Left lung (tissue), 4 donors: ENCODE measurements at regions not wholly inside any gene's neighbourhood (a gene's known extent, or its start where the extent isn't known, plus 50 kb on each side); places are given as distances from the start of the nearest gene placed in this dataset.

ENCODE experiments used
- ATAC-seq: fragments of 200-7000 bp; cut with Tn5 transposase; one replicate; pipeline ENCODE4 v1.9.1; 2020; ENCODE audit warnings: moderate library complexity
- DNase-seq, 4 donors: peaks; one replicate each; pipeline ENCODE4 v3.0.0-alpha.2; 2013 to 2020
- H3K27ac ChIP-seq, 2 donors: fragments of 200-600 bp; sonication (generic) in 1 of 2; one replicate each; pipeline versions ENCODE4 v1.5.0 to v1.8.0; 2020 to 2021
- H3K27me3 ChIP-seq, 2 donors: fragments of 200-600 bp; sonication (generic) in 1 of 2; one replicate each; pipeline versions ENCODE4 v1.5.0 to v1.8.0; 2020 to 2021
- H3K36me3 ChIP-seq, 2 donors: fragments of 200-600 bp; sonication (generic) in 1 of 2; one replicate each; pipeline versions ENCODE4 v1.5.0 to v1.8.0; 2020 to 2021
- H3K4me1 ChIP-seq, 2 donors: fragments of 200-600 bp; one replicate each; pipeline ENCODE4 v1.8.0; 2021
- H3K4me3 ChIP-seq, 2 donors: fragments of 200-600 bp; sonication (generic) in 1 of 2; one replicate each; pipeline versions ENCODE4 v1.5.0 to v1.8.0; 2020 to 2021; ENCODE audit warnings: mild to moderate bottlenecking in 1 of 2
- H3K9me3 ChIP-seq, 2 donors: fragments of 200-600 bp; sonication (generic) in 1 of 2; one replicate each; pipeline versions ENCODE4 v1.5.0 to v1.8.0; 2020 to 2021
- CTCF ChIP-seq, 2 donors: fragments of 200-600 bp; sonication (generic) in 1 of 2; IDR thresholded peaks; one replicate each; pipeline versions ENCODE4 v1.5.0 to v1.8.0; 2021; ENCODE audit warnings: antibody characterized with exemption in 2 of 2
- intact Hi-C, 2 donors: fragments of 100-400 bp; cut with DNase I; formaldehyde crosslinking; loops; one replicate each; pipeline versions ENCODE4 v1.11.2 to v1.14.2; 2022
- microRNA-seq, 2 donors: library from miRNA; unstranded; fragments of <30 nt; microRNA quantifications; one replicate each; pipeline ENCODE4, GENCODE V29; 2019
- donor health status: DM: no; HTN: yes; CAD: no.
- donor health status: DM: no; HTN: no; CAD: no.

- ATAC-seq (no peak), DNase-seq (no peak)
- Histone ChIP-seq H3K27ac (no peak overlapping the region), H3K36me3 (no peaks in the 10 kb centered on the region), H3K9me3 (no peaks in the 10 kb centered on the region), H3K27me3 (no peaks in the 10 kb centered on the region), H3K4me1 (no peaks in the 10 kb centered on the region), H3K4me3 (no peak overlapping the region)
- intact Hi-C loops = no loop called here
- TF ChIP-seq CTCF (IDR thresholded peaks at IDR 0.05) = no peak
Observed at GRCh38 chr18:66668706-66669105, 64.8 kb upstream of the CDH19 start.

- ATAC-seq (no peak), DNase-seq (no peak)
- Histone ChIP-seq H3K27me3 (no peaks in the 10 kb centered on the region), H3K4me1 (no peaks in the 10 kb centered on the region), H3K4me3 (no peak overlapping the region), H3K36me3 (no peaks in the 10 kb centered on the region), H3K9me3 (no peaks in the 10 kb centered on the region), H3K27ac (no peak overlapping the region)
- intact Hi-C loops = no loop called here
- no peak for TF ChIP-seq CTCF (IDR thresholded peaks at IDR 0.05)
Observed at GRCh38 chr18:66662632-66663031, 58.7 kb upstream of the CDH19 start.

- no peaks in the 10 kb centered on the region for H3K36me3 ChIP-seq
- peak; percentile 91 for ATAC-seq
- H3K4me1 ChIP-seq = no peaks in the 10 kb centered on the region
- no peak overlapping the region for H3K4me3 ChIP-seq
- H3K27me3 ChIP-seq = no peaks in the 10 kb centered on the region
- no peaks in the 10 kb centered on the region for H3K9me3 ChIP-seq
- peak in 2 of 4 donors; percentile 0 to 16 for DNase-seq
- no peak overlapping the region for H3K27ac ChIP-seq
- intact Hi-C loops = no loop called here
- TF ChIP-seq CTCF (IDR thresholded peaks at IDR 0.05) = no peak
Observed at GRCh38 chr18:66655407-66655806, 51.5 kb upstream of the CDH19 start.

Small RNA genes lying in the stretch of these regions (microRNA-seq; reads per million reads assigned to microRNA genes)
- gene MIR5011 = 0 reads per million in 2 donors
